BE2C (cell line): ENCODE measurements at regions not wholly inside any gene's neighbourhood (a gene's known extent, or its start where the extent isn't known, plus 50 kb on each side); places are given as distances from the start of the nearest gene placed in this dataset.

Experiments
- DNase-seq: peaks from one replicate; pipeline ENCODE4 v3.0.0-alpha.2; 2020
- H3K27me3 ChIP-seq: fragments of 250-450 bp; sonication (Bioruptor Pico); 2 replicates; pipeline ENCODE4 v1.5.1; 2020; ENCODE audit warnings: mild to moderate bottlenecking
- H3K36me3 ChIP-seq: fragments of 250-450 bp; sonication (Bioruptor Pico); 2 replicates; pipeline ENCODE4 v1.5.1; 2020; ENCODE audit warnings: mild to moderate bottlenecking
- H3K4me1 ChIP-seq: fragments of 250-450 bp; sonication (Bioruptor Pico); 2 replicates; pipeline ENCODE4 v1.5.1; 2020
- H3K4me3 ChIP-seq: 2 replicates; pipeline ENCODE4 v1.5.1; 2011; ENCODE audit warnings: low read depth, low read length
- H3K9me3 ChIP-seq: fragments of 250-450 bp; sonication (Bioruptor Pico); 2 replicates; pipeline ENCODE4 v1.5.1; 2020
- CTCF ChIP-seq: IDR thresholded peaks from 2 replicates; pipeline ENCODE4 v1.5.1; 2012; ENCODE audit warnings: mild to moderate bottlenecking, low read depth, low read length

GRCh38 chr5:56686337-56687195, 128.8 kb upstream of the MAP3K1 start:
- no peaks in the 10 kb centered on the region for H3K9me3 ChIP-seq
- H3K27me3 ChIP-seq = no peaks in the 10 kb centered on the region
- TF ChIP-seq CTCF = no peak
- H3K36me3 ChIP-seq = no peaks in the 10 kb centered on the region
- no peak overlapping the region for H3K4me3 ChIP-seq
- H3K4me1 ChIP-seq = peaks cover 3% of the 10 kb centered on the region; the same call in 1 of the 2 replicates
- DNase-seq = no peak

DNA sequence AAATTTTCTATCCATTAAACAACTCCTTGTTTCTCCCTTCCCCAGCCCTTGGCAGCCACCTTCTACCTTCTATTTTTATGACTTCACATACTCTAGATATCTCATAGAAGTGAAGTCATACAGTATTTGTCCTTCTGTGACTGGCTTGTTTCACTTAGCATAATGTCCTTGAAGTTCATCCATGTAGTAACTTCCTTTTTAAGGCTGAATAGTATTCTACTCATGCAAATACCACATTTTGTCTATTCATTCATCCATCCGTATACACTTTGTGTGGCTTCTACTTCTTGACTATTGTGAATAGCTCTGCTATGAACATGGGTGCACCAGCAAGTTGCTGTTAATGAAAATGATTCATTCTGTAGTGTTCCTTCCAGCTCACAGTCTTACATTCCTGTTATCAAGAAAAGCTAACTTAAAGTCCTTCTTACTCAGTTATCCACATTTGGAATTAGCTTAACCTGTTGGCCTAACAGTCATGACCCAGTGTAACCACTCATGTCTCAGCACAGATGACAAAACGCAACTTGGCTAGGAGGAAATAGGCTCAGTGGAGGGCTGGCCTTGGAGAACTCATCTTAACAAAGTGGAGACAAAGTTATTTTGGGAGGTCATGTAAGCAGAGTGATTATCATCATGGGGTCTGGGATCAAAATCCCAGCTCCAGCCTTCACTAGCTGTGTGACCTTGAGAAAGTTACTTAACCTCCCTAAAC, 129.7 kb upstream of the MAP3K1 start:
- H3K9me3 ChIP-seq = no peaks in the 10 kb centered on the region
- no peaks in the 10 kb centered on the region for H3K27me3 ChIP-seq
- H3K36me3 ChIP-seq = no peaks in the 10 kb centered on the region
- TF ChIP-seq CTCF = no peak
- H3K4me1 ChIP-seq = peaks cover 3% of the 10 kb centered on the region; the same call in 1 of the 2 replicates
- DNase-seq = no peak
- no peak overlapping the region for H3K4me3 ChIP-seq

DNA sequence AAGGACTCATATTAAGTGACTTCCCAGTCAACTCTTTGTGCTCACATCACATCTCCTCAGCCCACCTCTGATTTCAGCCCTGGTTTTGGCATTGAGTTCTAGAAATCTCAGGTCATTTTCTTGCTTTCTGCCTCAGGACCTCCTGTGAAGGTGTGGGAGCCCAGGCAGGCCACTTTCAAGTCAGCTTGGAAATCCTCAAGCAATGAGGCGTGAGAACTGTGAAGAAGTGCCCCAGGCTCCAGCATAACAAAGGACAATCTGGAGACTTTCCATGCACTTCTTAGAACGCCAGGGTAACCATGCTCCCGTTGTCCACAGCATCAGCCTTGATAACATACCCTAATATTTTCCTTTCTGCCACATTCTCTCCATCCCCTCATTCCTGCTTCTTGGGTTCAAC, 131.2 kb upstream of the MAP3K1 start:
- Histone ChIP-seq H3K9me3 (no peaks in the 10 kb centered on the region), H3K4me1 (no peaks in the 10 kb centered on the region)
- no peak for TF ChIP-seq CTCF

DNA sequence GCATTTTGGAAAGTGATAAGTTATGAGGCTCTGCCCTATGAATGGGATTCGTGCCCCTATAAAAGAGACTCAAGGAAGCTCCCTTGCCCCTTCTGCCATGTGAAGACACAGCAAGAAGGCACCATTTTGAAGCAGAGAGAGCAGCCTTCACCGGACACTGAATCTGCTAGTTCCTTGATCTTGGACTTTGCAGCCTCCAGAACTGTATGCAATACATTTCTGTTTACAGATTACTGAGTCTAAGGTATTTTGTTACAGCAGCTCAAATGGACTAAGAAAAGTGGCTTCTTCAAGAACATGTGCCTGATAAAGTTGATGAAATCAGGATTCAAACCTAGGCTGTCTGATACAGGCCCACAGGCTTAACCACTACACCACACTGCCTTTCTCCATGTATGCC, 131.6 kb upstream of the MAP3K1 start:
- no peak for DNase-seq
- TF ChIP-seq CTCF = no peak
- Histone ChIP-seq H3K4me1 (no peaks in the 10 kb centered on the region), H3K36me3 (no peaks in the 10 kb centered on the region), H3K4me3 (no peak overlapping the region), H3K27me3 (no peaks in the 10 kb centered on the region), H3K9me3 (no peaks in the 10 kb centered on the region)

More for the DNA sequence above, 131.2 kb upstream of the MAP3K1 start:
- no peaks in the 10 kb centered on the region for H3K36me3 ChIP-seq
- no peaks in the 10 kb centered on the region for H3K27me3 ChIP-seq
- DNase-seq = no peak
- H3K4me3 ChIP-seq = no peak overlapping the region

DNA sequence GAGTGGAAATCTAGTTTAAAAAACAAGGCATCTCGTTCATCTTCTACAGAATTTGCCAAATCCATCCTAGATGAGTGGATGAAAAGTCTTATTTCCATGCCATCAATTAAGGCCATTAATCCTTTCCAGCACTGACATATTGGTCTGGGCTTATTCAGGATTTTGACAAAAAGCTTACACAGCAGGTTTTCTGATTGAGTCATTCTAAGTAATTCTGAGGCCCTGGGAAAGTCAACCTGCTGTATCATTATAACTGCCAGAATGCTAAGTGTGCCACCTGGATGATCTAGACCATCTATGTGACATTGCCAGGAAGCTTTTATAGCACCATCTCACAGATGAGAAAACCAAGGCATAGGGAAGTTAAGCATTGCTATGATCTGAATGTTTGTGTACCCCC, 132.1 kb upstream of the MAP3K1 start:
- DNase-seq = no peak
- H3K4me1 ChIP-seq = no peaks in the 10 kb centered on the region
- H3K36me3 ChIP-seq = no peaks in the 10 kb centered on the region
- no peaks in the 10 kb centered on the region for H3K27me3 ChIP-seq
- H3K4me3 ChIP-seq = no peak overlapping the region
- TF ChIP-seq CTCF = no peak
- H3K9me3 ChIP-seq = no peaks in the 10 kb centered on the region

DNA sequence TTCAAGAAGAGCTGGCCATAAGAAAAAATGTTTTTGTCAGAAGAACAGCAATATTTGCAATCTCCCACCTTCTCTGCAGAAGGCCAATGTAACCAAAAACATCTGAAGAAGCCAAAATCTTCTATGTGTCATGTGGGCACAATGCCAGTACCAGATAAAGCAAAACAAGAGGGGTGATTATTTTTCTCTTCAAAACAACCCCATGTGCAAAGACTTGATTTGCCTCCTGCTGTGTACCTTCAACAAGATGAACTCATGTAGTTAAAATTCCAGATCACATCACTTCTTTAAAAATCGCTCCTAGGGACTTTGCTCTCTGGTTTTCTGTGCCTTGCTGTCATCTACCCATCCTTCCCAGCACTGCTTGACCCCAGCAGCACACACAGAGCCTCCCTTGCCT, 134.0 kb upstream of the MAP3K1 start:
- Histone ChIP-seq H3K4me1 (peaks cover 2% of the 10 kb centered on the region; the same call in 1 of the 2 replicates), H3K27me3 (no peaks in the 10 kb centered on the region), H3K4me3 (no peak overlapping the region), H3K36me3 (no peaks in the 10 kb centered on the region), H3K9me3 (no peaks in the 10 kb centered on the region)
- DNase-seq = no peak
- TF ChIP-seq CTCF = no peak
